ENCODE measurements at regions not wholly inside any gene's neighbourhood (a gene's known extent, or its start where the extent isn't known, plus 50 kb on each side); places are given as distances from the start of the nearest gene placed in this dataset.

DNA sequence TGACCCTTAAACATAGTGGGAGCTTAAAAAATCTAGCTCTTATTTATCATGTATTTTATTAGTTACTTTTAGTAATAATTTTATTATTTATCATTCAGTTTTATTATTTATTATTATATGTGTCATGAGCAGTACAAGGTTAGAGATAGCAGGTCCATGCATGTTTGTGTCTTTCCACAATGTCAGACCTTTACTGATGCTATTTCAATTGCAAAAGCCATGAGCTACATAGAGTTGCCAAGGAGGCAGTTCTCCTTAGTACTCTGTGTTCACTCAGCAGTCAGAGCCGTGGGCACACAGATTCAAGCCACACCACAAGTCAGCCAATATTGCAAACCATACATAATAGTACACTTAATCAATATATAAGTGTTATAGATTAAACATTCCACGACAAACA is 157.9 kb upstream of the NTRK2 start:
- DNase-seq (ENCODE audit: low read depth in 1 of 2, low spot score in 2 of 2) = no peak
- Histone ChIP-seq H3K79me2 (ENCODE audit: control insufficient read depth in 1 of 2, insufficient read depth in 2 of 2, low read length in 2 of 2) (no peaks in the 10 kb centered on the region), H2BK5ac (ENCODE audit: low read depth, low read length) (no peak overlapping the region), H2AK5ac (ENCODE audit: low read depth, low read length) (no peak overlapping the region), H3K4me2 (ENCODE audit: insufficient read depth in 1 of 2, low read depth in 2 of 2, low read length in 2 of 2) (no peak overlapping the region), H3K14ac (ENCODE audit: insufficient read length) (no peak overlapping the region), H3K4ac (replicated peaks; ENCODE audit: insufficient read length, low read depth, low read length) (no peak overlapping the region), H2BK12ac (ENCODE audit: low read depth, low read length) (no peak overlapping the region), H3K79me1 (ENCODE audit: low read depth, low read length) (no peaks in the 10 kb centered on the region; the same call in 1 of the 2 replicates), H3K56ac (replicated peaks; ENCODE audit: insufficient read length, low read depth, low read length) (no peak overlapping the region), H3K36me3 (ENCODE audit: control insufficient read depth in 2 of 4, insufficient read depth in 4 of 4, low read length in 3 of 4) (no peaks in the 10 kb centered on the region), H2BK15ac (ENCODE audit: low read length) (no peak overlapping the region), H3K4me1 (replicated peaks in 1 of 4; ENCODE audit: control insufficient read depth in 3 of 4, insufficient read depth in 4 of 4, low read length in 3 of 4) (no peaks in the 10 kb centered on the region), H4K5ac (ENCODE audit: insufficient read length, low read depth, low read length) (no peak overlapping the region), H2AFZ (ENCODE audit: low read length) (no peak overlapping the region), H3K9ac (replicated peaks in 1 of 4; ENCODE audit: extremely low read depth in 1 of 4, low read depth in 3 of 4, low read length in 3 of 4) (no peak overlapping the region), H3K18ac (ENCODE audit: extremely low read depth, low read length) (no peak overlapping the region), H3K27me3 (replicated peaks in 1 of 4; ENCODE audit: control insufficient read depth in 3 of 4, extremely low read depth in 1 of 4, insufficient read depth in 3 of 4, low read length in 3 of 4) (no peaks in the 10 kb centered on the region; a peak in 1 of 7 replicates), H4K8ac (ENCODE audit: extremely low read depth, insufficient read depth, low read length) (no peak overlapping the region), H4K91ac (replicated peaks; ENCODE audit: insufficient read length, low read length) (no peak overlapping the region), H2BK120ac (replicated peaks; ENCODE audit: low read depth, low read length) (no peak overlapping the region), H4K20me1 (replicated peaks in 1 of 2; ENCODE audit: control insufficient read depth in 1 of 2, insufficient read depth in 2 of 2, low read length in 2 of 2) (no peaks in the 10 kb centered on the region), H3K9me3 (ENCODE audit: insufficient read depth in 2 of 2, low read depth in 1 of 2, low read length in 1 of 2) (no peaks in the 10 kb centered on the region; a peak in 1 of 4 replicates), H3K23ac (ENCODE audit: insufficient read length) (no peak overlapping the region), H3K27ac (ENCODE audit: low read depth, low read length) (no peak overlapping the region), H2BK20ac (ENCODE audit: low read length) (no peak overlapping the region), H3K4me3 (ENCODE audit: extremely low read depth in 1 of 4, insufficient read depth in 2 of 4, low read depth in 3 of 4, low read length in 4 of 4) (no peak overlapping the region), H3K23me2 (ENCODE audit: low read depth, low read length) (no peaks in the 10 kb centered on the region)
- no peak for FAIRE-seq
- 95% methylated on average over 2 of the region's 2 CpGs; no CpG with 5 or more reads in 1 of the 2 experiments for WGBS, 2 experiments (ENCODE audit: extremely low coverage in 1 of 2, insufficient coverage in 1 of 2, insufficient read length in 1 of 2, insufficient replicate concordance in 2 of 2, low coverage in 1 of 2, low lambda C conversion rate in 2 of 2, missing lambda C conversion rate in 1 of 2)
- TF ChIP-seq, protein P1, sequence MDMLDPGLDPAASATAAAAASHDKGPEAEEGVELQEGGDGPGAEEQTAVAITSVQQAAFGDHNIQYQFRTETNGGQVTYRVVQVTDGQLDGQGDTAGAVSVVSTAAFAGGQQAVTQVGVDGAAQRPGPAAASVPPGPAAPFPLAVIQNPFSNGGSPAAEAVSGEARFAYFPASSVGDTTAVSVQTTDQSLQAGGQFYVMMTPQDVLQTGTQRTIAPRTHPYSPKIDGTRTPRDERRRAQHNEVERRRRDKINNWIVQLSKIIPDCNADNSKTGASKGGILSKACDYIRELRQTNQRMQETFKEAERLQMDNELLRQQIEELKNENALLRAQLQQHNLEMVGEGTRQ (IDR thresholded peaks at IDR 0.05; ENCODE audit: low read length) = no peak
- TF ChIP-seq SIN3A (conservative IDR thresholded peaks at IDR 0.05 in 1 of 2, IDR thresholded peaks at IDR 0.05 in 1 of 2; ENCODE audit: low read depth in 1 of 2, low read length in 2 of 2) = no peak
- no peak for TF ChIP-seq ZNF274 (IDR thresholded peaks at IDR 0.05; ENCODE audit: borderline replicate concordance, extremely low read depth, low read length)
- POLR2A ChIA-PET (ENCODE audit: partially characterized antibody) = no interaction called here
- CTCF ChIA-PET (ENCODE audit: partially characterized antibody) = no interaction called here

Measured in H1 (cell line).